ENCODE measurements at regions not wholly inside any gene's neighbourhood (a gene's known extent, or its start where the extent isn't known, plus 50 kb on each side); places are given as distances from the start of the nearest gene placed in this dataset.

GRCh38 chr5:33035851-33036527 is 324.9 kb downstream of the NPR3 start:
- H3K4me3 ChIP-seq (ENCODE audit: low read depth, low read length), result no peak overlapping the region
- TF ChIP-seq CTCF (IDR thresholded peaks at IDR 0.05; ENCODE audit: borderline replicate concordance, insufficient read depth, low read depth, low read length), result no peak

GRCh38 chr5:33037076-33037475 is 326.0 kb downstream of the NPR3 start:
- no peak for TF ChIP-seq CTCF (IDR thresholded peaks at IDR 0.05; ENCODE audit: borderline replicate concordance, insufficient read depth, low read depth, low read length)
- H3K4me3 ChIP-seq (ENCODE audit: low read depth, low read length), result no peak overlapping the region

GRCh38 chr5:33041586-33041985 is 330.5 kb downstream of the NPR3 start:
- no peak overlapping the region for H3K4me3 ChIP-seq (ENCODE audit: low read depth, low read length)
- TF ChIP-seq CTCF (IDR thresholded peaks at IDR 0.05; ENCODE audit: borderline replicate concordance, insufficient read depth, low read depth, low read length), result no peak

- H3K4me3 ChIP-seq (ENCODE audit: low read depth, low read length), result no peak overlapping the region
- TF ChIP-seq CTCF (IDR thresholded peaks at IDR 0.05; ENCODE audit: borderline replicate concordance, insufficient read depth, low read depth, low read length), result no peak
Measured at GRCh38 chr5:33043343-33043997, 332.3 kb downstream of the NPR3 start.

- H3K4me3 ChIP-seq (ENCODE audit: low read depth, low read length), result no peak overlapping the region
- no peak for TF ChIP-seq CTCF (IDR thresholded peaks at IDR 0.05; ENCODE audit: borderline replicate concordance, insufficient read depth, low read depth, low read length)
Measured at GRCh38 chr5:33046091-33046490, 335.0 kb downstream of the NPR3 start.

- no peak for TF ChIP-seq CTCF (IDR thresholded peaks at IDR 0.05; ENCODE audit: borderline replicate concordance, insufficient read depth, low read depth, low read length)
- H3K4me3 ChIP-seq (ENCODE audit: low read depth, low read length), result no peak overlapping the region
Measured at GRCh38 chr5:33048315-33048714, 337.2 kb downstream of the NPR3 start.

- no peak for TF ChIP-seq CTCF (IDR thresholded peaks at IDR 0.05; ENCODE audit: borderline replicate concordance, insufficient read depth, low read depth, low read length)
- H3K4me3 ChIP-seq (ENCODE audit: low read depth, low read length), result no peak overlapping the region
Measured at GRCh38 chr5:33049298-33049697, 338.2 kb downstream of the NPR3 start.
